Epidermal melanocyte (primary cell): ENCODE measurements at regions not wholly inside any gene's neighbourhood (a gene's known extent, or its start where the extent isn't known, plus 50 kb on each side); places are given as distances from the start of the nearest gene placed in this dataset.

Experiments
- DNase-seq: peaks from one replicate; pipeline ENCODE4 v3.0.0; 2011; ENCODE audit warnings: low spot score; ENCODE audit not compliant: insufficient read length

DNA sequence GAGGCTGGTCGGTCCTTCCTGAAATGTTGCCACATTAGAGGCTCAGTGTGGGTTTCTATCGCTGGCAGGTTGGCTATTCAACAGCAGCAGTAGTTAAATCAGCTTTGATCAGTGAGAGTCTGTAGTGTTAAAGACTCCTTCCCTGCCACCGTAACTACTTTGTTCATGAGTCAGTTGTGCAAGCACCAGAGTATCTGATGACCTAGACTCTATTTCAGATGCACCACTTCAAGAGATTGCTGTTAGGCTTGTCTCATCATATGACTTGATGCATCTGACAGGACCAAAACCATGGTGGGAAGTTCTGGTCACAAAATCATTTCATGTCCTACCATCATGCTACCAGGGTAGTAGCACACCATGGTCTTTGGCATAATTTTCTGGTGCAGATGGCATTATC is 482.7 kb upstream of the MPDZ start:
- no peak for DNase-seq

DNA sequence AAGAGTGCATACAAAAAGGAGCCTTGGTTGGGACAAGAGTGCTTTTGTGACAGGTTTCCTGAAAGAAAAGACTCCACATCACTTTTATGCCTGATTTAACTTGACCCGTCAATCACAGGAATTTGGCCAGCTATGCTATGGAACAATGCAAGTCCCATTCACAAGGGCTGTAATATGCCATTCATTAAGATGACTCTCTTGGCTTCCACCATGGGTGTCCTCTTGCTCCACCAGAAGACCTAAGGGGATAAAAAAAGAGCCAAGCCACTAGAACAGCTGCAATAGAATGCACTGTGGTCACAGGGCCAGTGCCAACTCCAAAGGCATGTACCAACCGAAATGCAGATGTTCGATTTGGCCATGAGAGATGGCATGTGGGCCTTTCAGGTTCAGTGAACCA is 480.1 kb upstream of the MPDZ start:
- DNase-seq = no peak

DNA sequence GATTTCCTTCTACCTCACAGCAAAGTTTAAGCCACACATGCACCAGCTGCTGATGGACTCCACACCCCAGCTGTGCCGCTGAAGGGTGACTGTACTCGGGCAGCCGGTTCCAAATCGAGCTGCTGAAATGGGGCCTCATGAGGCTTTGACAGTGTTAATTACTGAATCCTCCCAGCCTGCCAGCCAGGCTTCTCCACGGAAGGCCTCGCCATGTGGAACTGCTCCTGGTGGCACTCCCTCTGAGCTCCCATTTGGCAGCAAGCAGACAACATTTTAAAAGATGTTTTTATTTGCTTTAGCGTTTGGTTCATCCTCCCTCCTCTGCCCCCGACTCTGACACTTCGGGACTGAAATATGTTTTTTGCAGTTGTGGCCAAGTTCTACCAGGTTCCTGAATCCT is 479.4 kb upstream of the MPDZ start:
- DNase-seq = no peak

DNA sequence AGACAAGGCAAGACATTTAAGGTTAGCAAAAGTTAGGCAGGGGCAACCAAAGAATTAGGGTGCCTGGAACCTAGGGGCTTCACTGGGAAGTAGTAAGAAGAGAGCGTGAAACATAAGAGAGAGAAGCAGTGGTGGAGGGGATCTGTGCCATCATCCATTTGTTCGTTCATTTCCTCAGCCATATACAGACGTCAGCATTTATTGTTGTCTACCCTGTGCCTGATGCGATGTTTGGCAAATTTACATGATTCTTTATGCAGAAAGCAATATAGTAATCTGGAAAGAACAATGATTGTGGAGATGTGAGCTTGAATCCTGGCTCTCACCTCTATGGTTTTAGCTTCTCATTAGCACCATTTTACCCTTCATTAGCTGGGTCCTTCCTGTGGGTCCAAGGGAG is 477.5 kb upstream of the MPDZ start:
- no peak for DNase-seq

DNA sequence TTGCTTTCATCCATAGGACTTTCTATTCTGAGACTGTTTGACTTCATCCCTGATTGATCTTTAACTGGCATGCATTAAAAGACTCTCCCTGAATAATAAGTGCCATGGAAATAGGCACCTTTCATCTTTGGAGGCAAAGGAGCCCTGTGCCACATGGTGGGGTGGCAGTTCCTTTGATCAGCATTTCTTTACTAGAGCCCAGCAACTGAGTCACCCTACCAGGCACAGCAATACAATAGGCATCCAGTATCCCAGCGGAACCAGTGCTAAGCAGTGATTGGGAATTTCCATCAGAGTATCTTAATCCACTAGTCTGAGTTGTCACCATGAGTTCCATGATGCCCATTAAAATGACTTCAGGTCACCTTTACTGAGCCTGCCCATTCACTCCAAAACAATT is 476.1 kb upstream of the MPDZ start:
- no peak for DNase-seq

DNA sequence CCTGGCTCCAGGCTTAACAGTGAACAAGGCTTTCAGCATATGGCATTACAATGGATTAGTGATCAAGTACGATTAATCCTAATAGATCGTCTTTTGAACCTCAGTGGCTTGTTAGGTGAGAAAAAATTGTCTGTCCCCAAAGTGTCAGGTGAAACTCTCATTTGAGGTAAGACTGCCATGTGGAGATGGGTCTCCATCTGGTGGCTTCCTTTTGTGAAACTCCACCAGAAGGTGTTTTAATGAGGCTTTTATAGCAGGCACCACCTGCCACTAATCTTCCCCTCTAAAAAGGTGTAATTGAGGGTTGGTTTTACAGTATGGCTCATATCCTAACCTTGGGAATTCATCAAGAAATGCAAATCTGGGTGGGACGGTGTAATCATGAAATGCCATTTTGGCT is 471.1 kb upstream of the MPDZ start:
- DNase-seq = no peak

DNA sequence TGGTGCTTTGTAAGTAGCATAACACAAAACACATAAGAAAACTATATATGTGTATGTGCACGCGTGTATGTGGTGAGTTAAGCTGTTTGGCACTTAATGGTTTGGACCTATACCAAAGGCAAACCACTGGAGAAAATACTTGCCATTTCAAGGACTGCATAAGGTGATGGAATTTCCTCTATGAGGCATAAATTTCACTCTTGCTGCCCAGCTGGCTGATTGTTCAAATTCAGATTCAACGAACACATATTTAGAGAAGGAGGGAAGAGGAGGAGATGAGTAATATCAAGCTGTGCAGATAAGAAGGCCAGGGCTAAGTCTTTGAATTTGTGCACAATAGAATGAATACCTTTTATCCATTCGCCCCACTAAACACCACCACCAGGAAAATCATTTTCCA is 470.6 kb upstream of the MPDZ start:
- no peak for DNase-seq

DNA sequence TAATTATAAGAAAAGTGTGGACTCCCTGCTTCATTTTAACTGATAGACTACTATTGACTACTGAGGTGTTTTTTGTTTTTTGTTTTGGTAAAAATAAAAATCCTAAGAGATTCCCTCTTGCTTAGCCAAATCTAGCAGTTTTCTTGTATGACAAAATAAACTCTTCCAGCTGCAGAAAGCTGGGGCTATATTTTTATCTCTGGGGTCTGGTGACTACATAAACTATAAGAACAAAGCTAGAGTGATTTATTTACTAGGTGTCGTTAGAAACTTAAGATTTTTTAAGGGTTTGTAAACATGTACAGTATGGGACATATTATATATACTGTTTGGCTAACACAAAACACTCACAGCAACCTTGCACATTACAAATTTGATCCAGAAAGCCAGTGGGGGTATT is 467.4 kb upstream of the MPDZ start:
- no peak for DNase-seq

DNA sequence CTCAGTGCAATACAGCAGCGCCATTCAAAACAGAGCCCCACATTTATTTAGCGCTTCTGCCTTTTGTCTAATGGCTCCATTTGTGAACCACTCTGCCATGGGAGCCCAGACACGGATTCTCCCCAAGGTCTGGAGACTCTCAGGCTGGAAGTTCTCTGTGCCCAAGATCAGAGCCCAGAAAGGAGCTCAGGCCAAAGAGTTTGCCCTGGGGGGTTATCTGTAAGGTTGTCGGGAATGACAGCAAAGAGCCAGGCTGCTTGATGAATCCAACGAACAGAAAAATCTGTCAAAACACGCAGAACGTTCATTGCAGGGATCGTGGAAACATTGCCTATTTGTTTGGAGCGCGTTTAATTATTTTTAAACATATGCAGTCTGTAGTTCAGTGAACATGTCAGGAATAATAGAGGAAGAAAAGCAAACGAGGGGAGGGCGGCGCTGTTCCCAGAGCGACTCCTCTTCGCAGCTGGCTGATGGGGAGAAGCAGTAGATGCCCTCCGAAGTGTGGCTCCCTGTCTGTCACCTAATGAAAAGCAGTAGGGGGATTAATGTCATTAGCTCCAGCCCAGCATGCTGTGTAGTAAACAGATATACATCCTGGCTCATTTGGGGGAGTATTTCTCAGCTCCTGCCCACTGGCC is 464.9 kb upstream of the MPDZ start:
- DNase-seq = no peak

DNA sequence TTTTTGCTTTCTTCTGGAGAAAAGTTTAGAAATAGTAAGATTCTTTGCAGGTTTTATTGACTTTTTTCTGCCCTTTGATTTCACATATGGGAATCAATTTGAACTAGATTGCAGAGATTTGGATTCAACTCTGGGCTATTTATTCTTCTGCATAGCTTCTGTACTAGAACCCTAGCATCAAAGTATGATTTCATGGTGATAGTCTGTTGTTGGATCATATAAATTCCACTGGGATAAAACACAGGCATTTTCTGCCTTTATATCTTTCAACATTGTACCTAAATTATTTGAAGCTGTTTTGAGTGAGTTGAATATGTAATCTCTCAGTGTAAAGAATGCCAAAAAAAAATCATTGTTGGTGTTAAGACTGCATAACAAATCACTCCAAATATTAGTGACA is 458.4 kb upstream of the MPDZ start:
- no peak for DNase-seq

DNA sequence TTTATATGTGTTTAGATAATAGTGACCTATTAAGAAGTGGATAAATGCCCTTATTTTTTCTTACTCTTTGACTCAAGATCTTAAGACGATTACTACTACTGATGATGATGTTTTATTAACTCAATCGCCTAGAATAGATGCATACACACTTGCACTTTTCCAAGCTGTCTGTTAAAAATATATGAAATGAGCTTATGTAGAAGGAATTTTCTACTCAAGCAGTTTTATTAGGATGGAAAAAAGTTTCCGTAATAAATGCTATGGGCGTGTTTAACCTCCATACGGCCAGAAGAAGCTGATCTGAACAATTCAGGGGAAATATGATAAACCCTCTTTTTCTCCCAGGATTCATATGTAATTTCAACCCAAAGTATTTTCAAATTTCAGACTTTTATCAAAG is 455.7 kb upstream of the MPDZ start:
- no peak for DNase-seq

DNA sequence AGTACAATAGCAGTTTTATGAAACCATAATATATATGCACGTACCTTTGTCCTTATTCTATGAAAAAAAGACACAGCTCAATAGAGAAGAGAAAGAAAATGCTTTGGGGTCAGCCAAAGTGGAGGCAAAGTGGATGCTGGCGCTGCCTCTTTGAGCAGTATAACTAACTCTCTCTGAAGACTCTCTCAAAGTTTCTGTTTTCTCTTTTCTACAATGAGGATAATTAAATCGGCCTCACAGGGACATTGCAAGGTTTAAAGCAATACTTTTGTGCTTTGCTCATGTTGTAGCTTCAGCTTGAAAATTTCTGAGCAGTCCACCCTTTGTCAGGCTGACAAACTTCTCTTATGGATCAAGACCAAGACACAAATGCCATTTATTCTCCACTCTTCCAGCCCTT is 455.1 kb upstream of the MPDZ start:
- DNase-seq = no peak

DNA sequence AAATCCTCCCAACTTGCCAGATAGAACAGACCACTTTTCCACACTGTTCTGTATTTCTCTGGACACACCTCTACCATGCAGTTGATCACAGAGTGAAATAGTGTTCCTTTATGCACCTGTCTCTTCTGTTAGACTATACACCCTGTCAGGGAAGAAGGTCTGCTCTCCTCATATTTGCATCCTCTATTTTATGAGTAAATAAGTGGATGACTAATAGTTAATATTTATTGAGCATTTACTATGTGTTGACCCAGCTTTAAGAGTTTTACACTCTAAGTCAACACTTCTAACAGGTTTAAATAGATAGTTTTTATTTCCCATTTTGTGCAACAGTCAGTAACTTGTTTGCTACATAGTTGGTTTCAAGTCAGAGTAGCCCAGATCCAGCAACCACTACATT is 452.8 kb upstream of the MPDZ start:
- no peak for DNase-seq

DNA sequence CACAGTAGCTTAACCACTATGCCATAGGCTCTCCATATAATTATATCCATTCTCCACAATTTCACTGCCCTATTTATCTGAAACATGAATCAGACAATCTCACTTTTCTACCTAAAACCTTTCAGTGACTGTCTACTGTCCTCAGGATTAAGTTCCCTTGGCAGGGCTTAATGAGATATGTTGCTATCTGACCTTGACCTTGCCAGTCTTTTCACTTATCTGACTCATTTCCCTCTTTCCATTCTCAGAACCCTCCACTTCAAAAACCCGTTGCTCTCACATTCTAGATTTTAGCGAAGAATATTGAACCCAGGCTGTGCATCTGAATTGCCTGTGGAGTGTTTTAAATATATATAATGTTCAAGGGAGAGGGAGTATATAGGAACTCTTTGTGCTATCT is 452.1 kb upstream of the MPDZ start:
- no peak for DNase-seq

DNA sequence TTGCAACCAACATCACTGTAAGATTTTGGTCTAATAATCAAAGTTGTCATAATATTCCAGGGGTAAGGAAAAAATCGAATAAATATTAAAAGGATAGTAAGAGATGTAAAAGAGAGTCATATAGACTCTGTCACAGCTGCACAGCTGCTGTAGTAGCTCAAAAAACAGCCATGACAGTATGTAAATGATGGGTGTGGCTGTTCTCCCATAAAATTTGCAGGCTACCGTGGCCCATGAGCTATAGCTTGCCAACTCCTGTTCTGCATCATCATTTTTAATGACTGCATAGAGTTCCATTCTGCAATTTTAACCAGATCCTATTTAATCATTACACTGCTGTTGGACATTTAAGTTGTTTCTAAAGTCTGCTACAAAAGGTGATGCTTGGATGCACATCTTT is 450.5 kb upstream of the MPDZ start:
- DNase-seq = no peak

DNA sequence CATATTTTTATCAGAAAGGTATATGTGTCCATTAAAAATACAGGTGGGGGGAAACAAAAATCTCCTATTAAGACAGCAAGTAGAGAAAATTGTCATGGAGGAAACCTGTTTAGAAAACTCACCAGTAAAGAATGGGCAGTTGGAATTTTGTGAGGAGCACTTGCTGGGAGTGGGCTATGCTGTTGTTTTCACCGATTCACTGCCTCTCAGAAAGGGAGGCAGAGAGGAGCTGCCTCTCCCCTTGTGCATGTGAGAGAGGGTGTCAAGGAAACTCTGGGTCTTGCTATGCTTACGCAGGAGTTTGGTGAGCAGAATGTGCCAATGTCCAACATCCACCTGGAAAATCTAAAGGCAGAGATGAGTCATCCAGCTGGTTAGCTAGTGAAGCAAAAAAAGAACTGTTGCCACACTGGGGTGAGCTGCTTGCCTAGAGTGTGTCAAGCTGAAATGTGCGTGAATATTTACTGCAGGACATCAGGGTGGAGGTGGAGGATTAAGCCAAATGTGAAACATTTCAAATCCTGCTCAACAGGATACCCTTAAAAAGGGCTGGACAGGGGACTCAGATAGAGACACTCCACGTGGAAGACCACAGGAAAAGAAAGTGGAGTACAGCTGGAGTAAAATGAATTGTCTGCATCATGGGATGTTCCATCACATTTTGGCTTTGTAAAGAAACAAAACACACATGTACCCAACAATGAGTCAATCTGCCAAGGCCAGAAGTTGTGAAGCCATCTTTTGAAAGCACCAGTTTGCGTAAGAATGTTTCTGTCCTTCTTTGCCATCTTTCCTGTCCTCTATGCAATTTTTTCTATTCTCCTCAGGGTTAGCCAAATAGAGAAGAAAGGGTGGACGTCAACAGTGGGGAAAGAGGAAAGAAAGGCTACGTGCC is 449.7 kb upstream of the MPDZ start:
- DNase-seq = no peak

DNA sequence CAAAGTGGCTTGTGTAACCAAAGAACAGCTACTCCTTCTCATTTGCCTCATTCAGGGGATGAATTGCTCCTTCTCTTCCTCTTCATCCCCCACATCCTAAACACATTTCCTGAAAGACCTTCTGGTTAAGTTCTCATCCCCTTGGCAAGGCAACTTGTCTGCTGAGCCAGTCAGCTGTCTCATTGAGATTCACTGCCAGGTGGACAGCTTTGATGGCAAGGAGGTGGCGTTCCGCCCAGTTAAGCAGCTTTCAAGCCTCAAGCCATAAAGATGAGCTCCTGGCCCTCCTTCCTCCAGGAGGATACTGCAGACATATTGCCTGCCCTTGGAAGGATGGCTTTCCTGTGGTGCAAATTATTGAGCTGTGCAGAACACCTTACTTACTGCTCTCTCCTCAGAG is 448.6 kb upstream of the MPDZ start:
- DNase-seq = no peak

DNA sequence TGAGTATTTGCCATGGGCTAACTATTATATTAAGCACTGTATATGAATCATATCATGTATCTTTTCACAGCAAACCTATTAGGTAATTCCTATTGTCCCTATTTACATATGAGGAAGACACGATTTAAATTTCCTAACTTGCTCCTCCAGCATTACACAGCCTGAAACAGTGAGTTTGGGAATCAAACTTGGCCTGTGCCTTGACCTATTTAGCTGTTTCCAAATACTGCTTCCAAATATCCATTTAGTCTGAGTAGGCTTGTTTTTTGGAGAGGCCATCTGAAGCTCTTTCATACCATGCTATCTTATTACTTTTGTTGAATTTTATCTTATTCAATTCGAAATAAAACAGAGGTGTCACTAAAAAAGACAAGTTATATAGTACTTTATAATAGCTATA is 447.3 kb upstream of the MPDZ start:
- no peak for DNase-seq

DNA sequence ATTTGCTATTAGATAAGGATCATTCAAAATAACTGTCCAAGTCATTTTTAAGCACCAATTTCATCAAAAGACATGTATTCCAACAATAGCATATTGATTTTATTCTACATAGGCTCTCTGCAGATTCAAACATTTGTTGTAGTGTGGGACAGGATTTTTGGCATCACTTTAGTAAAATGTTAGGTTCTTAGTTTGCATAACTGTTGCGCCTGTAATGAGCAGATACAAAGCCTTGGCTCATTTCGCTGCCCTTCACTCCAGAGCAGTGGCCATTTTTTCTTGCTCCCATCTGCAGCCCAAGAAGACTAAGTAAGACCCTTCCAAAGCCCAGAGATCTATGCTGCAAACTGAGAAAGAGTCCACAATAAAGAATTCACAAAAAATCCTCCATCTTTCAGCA is 446.0 kb upstream of the MPDZ start:
- no peak for DNase-seq

DNA sequence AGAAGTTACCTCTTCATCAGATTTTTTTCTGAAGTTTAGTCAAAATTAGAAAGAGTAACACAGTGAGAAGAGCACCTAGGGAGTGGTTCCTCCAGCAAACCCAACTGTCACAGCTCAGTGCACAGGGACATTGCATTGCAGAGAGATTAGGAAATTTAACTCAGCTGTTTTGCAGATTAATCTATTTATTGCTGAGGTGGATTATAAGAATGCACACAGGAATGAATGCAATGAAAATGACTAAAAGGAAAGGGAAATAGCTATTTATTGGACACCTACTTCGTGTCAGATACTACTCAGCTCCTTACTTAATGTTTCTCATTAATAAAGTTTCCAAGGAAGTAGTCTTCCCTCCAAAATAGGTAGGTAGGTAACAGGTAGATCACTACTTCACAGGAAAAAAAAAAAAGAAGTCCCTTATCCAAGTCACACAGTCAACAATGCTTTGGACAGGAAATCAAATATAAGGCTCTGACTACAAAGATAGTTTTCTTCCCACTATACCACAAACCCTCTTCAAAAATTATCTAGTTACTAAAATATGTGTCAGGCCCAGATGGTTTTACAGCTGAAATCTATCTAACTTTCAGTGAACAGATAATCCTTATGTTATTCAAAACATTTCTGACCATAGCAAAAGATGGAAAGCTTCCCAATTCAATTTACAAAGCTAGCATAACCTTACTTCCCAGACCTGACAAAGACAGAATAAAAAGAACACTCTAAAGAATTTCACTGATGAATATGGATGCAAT is 442.2 kb upstream of the MPDZ start:
- DNase-seq = no peak

DNA sequence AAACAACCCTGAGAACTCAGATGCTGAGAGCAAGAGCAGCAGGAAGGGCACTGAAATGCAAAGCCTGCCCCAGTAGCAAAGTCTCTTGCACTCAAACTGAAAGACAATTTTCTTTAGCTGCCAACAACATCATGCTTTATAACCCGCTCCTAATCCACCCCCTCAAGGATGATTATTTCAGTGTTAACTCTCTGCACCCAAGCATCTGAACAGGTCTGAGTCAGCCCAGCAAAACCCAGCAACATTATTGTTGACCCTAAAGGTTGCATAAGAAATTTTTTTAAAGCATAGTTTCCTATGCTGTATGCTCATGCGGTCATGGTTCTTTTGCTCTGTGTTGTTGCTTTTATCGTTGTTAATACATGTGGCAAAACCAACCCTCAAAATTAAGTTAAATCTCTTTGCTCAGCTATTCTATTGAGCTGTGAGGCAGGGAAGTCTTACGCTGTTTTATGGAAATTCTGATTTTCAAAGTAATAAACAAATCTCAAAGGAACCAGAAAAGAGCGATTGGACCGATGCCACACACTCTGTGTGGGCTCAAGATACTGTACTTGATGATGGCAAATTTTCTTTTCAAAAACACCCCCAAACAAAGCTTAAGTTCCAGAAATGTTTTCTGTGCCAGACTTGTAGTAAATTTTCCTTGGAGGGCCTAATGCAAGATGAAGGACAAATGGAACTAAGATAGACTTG is 440.6 kb upstream of the MPDZ start:
- no peak for DNase-seq

DNA sequence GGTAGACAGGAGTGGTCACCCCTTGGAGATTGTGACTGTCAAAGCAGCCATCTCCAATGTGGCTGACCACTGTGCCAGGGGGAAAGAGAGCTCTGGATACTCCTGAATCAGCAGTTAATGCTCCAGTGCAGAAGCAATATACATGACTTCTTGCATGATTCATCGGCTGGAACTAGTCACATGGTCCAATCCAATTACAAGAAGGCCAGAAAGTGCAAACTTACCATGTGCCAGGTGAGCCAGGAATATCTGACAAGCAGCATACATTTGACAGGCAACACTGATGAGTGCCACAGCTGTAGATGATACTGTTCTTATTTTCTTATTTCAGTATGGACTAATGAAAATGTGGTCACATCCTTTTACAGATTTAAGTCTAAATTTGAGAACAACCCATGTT is 440.0 kb upstream of the MPDZ start:
- DNase-seq = no peak
